Renal pelvis (tissue), 1 donor: ENCODE measurements at regions not wholly inside any gene's neighbourhood (a gene's known extent, or its start where the extent isn't known, plus 50 kb on each side); places are given as distances from the start of the nearest gene placed in this dataset.

Source experiments
- DNase-seq: peaks from one replicate; pipeline ENCODE4 v3.0.0-alpha.2; 2013

DNA sequence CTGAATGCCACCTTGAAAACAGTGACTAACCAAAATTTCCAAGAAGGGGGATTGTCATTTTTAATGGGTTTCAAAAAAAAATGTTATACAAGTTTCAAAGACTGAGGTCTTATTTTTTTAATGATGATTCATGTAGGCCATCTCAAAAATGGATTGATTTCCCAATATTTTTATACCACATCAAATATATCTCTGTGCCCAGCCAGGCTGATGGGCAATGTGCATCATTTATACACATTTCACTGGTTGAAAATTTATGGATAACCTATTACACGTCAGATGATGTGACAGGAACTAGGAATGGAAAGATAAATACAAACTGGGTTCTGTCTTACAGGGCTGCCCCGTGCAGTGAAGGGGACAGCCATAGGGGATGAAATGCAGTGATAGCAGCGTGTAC lies 112.7 kb upstream of the TMPO start:
- DNase-seq: no peak

DNA sequence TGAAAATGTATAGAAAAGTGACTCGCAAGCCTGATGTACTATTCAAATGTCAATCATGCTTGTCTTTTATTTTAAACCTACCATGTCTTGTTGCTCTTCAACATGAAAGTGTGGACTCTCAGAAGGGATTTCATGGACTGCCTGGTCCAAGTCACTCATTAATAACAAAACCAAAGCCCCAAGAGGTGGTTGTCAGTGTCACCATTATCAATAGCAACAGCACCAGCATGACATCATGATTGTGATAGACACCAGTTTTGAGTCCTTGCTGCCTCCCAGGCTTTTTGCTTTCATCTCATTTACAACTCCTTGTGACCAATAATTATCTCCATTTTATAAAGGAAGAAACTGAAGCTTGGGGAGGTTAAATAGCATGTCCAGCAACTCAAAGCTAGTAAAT lies 112.0 kb upstream of the TMPO start:
- no peak for DNase-seq

DNA sequence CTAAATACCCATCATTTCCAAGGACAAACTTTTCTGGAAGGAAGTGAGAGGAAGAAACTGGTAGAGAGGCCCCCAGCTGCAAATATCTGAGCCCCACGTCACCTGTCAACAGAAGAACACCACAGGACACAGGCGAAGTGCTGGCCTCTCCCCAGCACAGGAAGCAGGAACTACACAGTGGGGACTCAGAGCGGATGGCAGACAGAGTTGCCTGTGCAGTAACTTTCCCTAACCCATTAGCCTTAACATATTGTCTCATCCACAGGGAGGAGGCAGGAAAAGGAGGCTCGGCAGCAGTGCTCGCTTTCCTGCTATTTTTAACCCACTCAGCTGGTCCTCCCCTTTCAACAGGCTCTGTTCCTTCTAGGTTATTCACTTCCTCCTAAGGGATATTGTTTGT lies 111.5 kb upstream of the TMPO start:
- DNase-seq: no peak

DNA sequence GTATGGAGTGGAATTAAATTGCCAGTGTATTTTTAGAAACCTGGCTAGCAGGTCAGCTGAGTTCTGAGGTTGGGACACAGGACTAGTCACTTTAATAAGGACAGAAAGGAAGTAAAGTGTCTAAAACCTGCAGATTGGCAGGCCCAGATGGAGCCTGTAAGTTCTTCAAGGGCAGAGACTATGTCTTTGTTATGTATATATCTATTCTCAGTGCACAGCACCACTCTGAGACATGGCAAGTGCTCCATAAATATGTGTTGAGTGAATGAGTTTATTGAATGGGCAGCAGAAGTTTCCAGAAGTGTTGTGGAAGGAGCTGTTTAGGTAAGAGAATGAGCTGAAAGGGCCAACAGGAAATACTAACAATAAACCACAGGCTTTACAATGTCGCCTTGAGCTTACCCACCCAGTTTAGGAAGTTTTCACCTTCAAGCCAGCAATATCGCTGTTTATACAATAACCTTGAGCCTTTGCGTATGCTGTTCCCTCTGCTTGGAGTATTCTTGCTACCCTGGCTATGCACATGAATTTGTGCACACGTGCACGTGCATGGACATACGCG lies 109.5 kb upstream of the TMPO start:
- DNase-seq: no peak

DNA sequence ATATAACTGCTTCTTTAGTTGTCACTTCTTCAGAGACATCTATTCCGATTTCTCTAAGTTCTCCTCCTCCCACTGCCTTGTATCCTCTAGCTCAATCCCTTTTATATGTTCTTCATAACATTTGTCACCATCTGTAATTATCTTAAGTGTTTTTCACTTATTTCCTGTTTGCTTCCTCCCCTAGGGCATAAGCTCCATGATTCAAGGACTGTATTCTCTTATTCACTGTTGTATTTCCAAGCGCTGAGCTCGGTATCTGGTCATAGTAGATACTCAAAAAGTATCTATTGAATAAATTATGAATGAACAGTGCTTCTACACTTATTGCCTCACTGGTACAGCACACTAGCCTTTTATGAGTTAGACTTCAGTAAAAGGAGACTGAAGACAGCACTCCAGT lies 109.0 kb upstream of the TMPO start:
- no peak for DNase-seq

DNA sequence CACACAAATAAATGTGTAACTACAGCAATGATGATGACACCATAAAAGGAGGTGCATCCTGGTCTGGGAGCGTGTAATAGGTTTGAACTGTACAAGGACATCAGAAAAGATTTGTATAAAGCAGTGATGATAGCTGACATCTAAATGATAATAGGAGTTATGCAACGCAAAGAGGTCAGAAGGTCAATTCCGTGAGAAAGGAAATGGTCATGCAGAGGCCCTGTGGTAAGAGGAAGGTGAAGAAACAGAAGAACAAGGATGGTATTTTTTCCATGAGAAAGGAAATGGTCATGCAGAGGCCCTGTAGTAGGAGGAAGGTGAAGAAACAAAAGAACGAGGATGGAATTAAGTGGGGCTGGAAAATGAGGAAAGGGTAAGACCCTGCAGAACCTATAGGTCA lies 106.7 kb upstream of the TMPO start:
- no peak for DNase-seq

DNA sequence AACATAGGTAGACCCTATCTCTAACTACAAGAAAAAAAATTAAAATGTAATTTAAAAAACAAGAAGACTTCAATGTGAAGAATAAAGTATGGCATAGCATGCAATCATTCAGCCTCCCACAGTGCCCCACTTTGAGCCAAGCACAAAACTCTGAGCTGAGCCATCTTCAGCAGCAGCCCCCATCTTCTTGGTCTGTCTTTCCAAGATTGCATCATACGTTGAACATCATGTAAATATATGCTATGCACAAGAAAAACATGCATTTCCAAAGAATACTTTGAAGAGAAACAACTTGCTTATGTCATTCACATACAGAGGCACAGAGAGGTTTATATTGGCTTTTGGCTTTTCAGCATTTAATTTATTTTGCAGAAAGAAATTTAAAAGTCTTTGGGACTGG lies 105.8 kb upstream of the TMPO start:
- no peak for DNase-seq

DNA sequence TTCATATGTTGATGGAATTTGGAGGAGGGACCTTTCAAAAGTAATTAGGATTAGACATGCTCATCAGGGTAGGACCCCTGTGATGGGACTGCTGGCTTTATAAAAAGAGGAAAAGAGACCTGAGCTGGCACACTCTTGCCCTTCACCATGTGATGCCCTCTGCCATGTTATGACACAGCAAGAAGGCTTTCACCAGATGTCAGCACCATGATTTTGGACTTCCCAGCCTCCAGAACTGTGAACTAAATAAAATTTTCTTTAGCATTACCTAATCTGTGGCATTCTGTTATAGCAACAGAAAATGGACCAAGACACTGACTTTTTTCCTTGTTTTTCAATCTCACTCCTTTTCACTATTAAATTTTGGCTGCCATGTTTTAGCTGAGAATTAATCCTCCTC lies 105.0 kb upstream of the TMPO start:
- DNase-seq: no peak

DNA sequence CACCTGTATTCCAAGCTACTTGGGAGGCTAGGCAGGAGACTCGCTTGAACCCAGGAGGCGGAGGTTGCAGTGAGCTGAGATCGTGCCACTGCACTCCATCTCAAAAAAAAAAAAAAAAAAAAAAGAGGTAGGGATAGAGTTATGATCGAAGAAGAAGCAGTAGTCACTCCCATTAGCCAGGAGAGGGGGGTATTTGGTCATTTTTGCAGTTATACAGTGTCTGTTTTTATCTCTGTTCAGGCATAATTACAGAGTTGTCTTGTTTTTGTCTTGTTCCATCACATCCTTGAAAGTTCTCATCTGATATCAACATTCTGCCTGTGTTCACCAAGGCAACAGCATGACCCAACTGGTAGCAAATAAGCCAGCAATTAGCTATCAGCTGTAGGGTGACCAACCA lies 98.5 kb upstream of the TMPO start:
- DNase-seq: no peak

DNA sequence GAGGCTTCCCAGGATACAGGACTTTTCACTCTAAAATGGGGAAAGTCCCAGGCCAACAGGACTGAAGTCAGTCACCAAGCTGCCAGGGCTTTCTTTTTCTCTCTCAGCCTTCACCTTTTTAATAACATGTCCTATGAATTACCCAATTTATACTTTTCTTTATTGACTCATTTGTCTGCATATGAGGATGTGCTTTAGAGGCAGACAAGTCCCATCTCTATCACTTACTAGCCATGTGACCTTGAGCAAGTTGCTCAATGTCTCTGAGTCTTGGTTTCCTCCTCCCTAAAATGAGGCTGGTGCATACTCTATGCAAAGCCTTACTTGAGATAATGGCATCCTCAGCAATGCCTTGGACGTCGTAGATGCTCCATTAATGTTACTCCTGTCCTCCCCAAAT lies 98.1 kb upstream of the TMPO start:
- DNase-seq: no peak

DNA sequence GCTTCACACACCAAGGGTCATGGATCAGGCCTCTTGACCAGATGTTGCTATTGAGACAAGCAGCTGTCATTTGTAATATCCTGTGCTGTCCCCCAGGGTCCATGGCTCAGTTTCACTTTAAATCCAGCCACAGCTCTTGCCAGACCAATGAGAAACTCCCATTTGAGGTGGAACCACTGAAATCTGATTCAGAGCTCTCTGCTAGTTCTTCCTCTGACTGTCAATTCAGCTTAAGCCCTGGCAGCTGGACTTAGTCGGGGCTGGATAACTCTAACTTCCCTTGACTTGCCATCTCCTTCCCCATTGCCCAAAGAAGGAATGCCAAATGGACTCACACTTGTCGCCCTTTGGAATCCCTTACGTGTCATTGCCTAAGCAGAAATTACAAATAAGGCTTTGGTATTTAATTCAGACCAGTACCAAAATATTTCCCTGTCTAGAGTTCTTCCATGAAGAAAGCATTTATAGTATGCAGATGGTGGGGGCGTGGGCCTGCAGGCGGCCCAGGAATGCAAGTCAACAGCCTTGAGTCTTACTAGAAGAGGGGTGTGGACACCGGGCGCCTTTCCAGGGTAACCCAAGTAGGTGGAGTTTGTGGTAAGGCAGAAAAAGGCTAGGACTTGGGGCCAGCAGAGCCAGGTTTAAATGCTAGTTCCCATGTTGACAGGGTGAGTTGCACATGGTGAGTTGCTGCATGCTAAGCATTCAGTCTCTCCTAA lies 96.9 kb upstream of the TMPO start:
- peak; percentile 69 for DNase-seq

DNA sequence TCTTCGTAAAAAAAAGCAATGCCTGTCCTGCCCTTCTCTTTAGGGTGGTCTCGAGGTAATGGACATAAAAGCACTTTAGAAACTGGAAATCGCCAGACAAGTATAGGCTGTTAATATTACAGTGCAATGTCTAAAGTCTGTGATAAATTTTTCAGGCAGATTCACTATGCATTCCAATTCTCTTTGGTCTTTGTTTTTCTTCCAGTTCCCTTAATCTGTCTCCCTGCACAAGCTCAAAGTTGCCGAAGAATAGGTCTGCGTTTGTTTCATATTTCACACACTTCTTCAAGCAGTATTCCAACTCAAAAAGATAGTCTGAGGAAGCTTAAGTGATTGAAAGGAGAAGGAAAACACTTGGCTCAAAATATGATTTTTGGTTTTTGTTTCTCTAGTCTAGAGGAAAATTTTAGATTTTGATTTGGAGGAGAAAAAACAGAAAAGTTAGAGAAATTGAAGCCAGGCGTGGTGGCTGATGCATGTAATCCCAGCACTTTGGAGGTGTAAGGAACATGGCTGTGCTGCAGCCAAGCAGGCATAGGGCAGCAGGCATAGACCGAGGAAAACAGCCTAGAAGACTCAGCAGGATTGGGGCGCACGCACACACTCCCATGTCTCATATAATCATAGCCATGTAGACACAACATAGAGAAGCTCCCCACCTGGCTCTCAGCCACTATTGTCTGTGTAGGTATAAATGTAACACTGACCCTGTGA lies 96.2 kb upstream of the TMPO start:
- DNase-seq: no peak

DNA sequence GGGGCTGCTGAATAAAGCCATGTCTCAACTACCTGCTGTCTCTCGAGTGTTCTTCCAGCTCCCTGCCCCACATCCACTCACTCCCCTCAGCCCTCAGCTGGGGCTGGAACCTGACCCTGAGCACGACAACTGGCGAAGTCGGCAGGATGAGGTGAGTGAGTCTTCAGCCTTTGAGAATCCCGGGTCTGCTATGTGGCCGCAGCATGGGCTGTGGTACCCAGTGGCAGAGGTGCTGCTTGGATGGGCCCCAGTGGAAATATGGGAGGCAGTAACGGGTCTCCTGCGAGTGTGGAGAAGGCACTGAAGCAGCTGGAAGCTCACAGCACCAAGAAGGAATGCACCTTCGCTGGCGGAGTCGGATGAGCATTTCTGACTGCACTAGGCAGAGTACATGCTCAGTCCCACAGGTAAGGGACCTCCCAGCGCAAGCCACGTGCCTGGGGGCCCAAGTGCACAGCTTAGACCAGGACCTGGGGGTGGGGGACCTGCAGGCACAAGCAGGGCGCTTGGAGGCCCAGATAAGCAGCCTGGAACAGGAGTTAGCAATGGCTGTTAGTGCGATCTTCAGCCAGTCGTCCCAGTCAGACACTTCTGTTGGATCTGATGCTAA lies 95.5 kb upstream of the TMPO start:
- no peak for DNase-seq

DNA sequence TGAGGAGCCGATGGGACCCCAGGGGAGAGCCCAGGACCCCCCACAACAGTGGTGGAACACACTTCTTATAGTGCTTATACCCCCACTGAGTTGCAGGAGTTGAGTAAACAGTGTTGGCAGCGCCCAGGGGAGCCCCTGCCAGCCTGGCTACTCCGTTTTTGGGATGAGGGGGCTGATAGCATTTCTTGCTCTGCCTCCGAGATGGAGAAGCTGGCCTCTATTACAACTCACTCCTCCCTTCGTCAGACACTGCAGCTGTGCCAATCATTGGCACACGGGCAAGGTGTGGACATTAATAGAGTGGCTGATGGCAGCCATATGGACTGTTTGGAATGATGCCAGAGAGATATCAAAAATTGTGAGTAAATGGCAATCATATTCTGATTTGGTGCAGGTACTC lies 94.9 kb upstream of the TMPO start:
- no peak for DNase-seq

DNA sequence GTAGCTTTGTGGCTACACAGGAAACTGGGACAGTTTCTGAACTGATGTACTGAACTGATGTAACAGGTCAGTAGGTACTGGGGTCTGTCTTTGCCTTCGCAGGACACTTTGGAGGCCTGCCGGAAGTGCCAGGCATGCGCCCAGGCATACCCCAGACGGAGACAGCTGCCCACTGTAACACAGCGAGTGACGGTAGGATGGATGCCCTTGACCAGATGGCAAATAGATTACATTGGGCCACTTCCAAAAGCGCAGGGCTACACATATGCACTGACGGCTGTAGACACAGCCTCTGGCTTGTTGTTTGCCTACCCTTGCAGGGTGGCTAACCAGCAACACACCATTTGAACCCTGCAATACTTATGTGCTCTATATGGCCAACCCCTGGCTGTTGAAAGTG lies 94.1 kb upstream of the TMPO start:
- no peak for DNase-seq

DNA sequence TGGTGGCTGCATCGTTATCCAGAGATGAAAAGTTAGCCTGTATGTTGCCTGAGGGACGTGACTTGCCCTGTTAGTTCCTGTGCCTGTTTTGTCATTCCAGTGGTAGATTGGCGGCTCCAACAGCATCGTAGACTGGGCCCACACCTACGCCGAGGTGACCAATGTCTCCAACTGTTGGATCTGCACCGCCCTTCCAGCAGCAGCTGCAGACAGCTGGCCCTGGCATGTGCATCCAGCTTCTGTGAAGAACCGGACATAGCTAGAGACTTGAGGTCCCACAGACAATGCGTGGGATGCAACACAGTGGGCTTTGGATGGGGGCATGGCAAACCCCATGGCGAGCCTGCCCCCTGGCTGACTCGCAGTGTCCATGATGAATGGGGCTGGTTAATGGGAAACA lies 93.0 kb upstream of the TMPO start:
- no peak for DNase-seq

DNA sequence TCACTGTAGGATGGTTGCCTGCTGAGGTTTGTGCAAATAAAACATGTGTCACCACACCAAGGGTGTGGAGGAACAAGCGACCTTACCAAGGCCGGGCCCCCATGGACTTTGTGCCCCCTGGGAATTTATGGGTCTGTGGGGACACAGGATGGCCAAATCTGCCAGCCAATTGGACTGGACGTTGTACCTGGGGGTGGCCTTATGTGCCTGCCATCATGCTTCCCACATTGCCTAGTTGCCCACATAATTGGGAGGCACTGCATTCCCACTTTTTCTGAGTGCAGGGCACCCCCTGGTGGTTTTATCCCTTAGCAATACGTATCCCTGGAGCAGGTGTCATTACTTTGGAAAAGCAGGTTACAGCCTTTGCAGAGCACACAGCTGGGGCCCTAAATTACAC lies 92.6 kb upstream of the TMPO start:
- no peak for DNase-seq

DNA sequence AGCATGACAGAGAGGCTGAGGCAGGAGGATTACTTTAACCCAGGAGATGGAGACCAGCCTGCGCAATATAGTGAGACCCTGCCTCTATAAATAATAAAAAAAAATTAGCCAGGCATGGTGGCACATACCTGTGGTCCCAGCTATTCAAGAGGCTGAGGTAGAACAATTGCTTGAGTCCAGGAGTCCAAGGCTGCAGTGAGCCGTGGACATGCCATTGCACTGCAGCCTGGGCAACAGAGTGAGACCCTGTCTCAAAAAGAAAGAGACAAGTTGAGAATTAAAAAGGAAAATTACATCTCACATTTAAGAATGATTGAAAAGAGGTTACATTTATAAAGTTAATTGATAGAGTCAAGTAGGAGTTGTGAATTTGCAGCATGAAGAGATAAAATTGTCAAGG lies 91.4 kb upstream of the TMPO start:
- no peak for DNase-seq

DNA sequence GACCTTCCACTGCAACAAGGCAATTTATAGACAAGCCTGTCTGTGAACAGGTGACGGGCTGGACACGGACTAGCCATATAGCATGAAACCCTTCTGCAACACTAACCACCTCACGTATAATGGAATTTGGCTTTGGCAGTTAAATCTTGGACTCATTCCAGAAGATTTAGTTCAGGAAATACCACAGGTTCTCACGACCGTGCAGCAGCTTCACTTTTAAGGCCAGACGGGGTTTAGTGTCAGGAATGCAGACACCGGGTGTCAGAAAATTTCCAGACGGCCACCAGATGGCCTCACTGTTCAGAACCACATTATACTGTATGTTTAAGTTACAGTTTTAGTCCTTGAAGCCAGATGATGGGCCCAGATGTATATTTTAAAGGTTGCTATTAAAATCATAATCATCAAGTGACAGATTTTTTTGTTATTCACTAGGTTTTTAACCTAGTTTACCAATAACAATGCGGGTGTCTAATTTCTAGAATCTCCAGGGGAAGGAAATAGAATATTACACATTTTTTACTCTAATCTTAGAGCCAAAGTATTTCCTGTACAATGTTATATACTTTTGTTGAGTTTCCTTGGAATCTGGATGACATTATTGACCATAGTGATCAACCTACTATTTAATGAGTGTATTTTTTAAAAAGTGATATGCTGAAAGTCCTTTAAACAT lies 90.5 kb upstream of the TMPO start:
- peak; percentile 90 for DNase-seq

DNA sequence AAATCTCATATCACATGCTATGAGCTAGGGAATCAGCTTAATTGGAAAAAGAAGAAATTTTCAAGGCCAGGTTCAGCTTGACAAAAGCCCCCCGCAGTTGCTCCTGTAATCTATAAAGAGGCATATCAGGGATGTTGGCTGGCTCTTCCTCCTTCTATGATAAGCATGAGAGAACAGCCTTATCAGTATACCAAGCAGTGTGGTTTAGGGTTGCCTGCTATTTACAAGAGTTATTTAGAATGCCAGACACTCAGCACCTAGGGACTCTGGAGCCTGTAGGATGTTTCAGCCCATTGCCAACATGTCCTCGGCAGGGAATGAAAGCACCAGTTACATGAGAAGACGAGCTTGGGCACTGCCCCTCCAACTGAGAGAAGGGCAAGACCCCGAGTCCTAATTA lies 89.5 kb upstream of the TMPO start:
- DNase-seq: no peak

DNA sequence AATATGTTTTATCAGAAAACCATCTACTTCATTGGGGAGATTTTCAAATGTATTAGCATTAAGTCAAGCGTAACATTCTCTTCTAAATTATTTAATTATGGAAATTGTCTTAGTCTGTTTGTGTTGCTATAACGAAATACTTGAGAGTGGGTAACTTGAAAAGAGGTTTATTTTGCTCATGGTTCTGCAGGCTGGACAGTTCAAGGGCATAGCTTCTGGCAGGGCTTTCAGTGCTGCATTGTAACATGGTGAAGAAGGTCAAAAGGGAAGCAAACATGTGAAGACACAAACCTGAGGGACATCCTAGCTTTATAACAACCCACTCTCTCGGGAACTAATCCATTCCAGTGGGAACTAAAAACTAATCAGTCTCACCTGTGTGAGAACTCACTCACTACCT lies 84.3 kb upstream of the TMPO start:
- DNase-seq: no peak

DNA sequence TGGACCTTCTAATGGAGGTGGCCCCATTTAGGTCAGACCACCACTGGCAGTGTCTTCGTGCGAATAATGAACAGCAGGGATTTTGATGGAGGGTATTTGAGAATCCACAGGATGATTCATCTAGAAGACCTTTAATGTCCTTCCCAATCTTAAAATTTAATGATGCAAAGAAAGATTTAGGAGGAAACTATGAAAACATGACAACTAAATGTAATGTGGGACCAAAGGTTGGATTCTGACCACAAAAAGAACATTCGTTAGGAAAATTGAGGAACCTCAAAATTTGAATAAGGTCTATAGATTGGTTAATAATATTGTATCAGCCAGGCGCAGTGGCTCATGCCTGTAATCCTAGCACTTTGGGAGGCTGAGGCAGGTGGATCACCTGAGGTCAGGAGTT lies 78.2 kb upstream of the TMPO start:
- no peak for DNase-seq
